Common myeloid progenitor, CD34-positive (primary cell): ENCODE measurements at regions not wholly inside any gene's neighbourhood (a gene's known extent, or its start where the extent isn't known, plus 50 kb on each side); places are given as distances from the start of the nearest gene placed in this dataset.

ENCODE experiments used
- CTCF ChIA-PET: fragments of 350-600 bp; sonication (Branson Sonifier 250); formaldehyde crosslinking; loops from one replicate; lab custom pipeline; 2021; ENCODE audit warnings: antibody characterized with exemption; lab: Charles Lee
- POLR2A ChIA-PET: fragments of 350-600 bp; sonication (Branson Sonifier 250); formaldehyde crosslinking; loops from one replicate; lab custom pipeline; 2021; ENCODE audit warnings: antibody characterized with exemption; lab: Charles Lee
- DNase-seq, 3 donors: peaks; one replicate each; pipeline versions ENCODE4 v3.0.0 to v3.0.0-alpha.2; 2013
- H3K27ac ChIP-seq, 2 experiments: 1 replicate in 1 of 2; 2 replicates in 1 of 2; pipeline ENCODE4 v1.7.0; 2013; ENCODE audit warnings: inconsistent platforms in 2 of 2, low read length in 2 of 2, mild to moderate bottlenecking in 2 of 2, low read depth in 1 of 2, moderate library complexity in 1 of 2; ENCODE audit not compliant: severe bottlenecking in 2 of 2, insufficient read depth in 1 of 2, poor library complexity in 1 of 2
- H3K27me3 ChIP-seq, 5 experiments: replicated peaks in 2 of 5; 1 replicate in 3 of 5; 2 replicates in 2 of 5; pipeline versions ENCODE4 v1.6.1 to v1.7.0; 2013; ENCODE audit warnings: low read length in 4 of 5, mild to moderate bottlenecking in 2 of 5, moderate library complexity in 2 of 5, inconsistent platforms in 1 of 5; ENCODE audit not compliant: insufficient read depth in 5 of 5, control insufficient read depth in 4 of 5
- H3K36me3 ChIP-seq, 4 experiments: 1 replicate in 2 of 4; 2 replicates in 2 of 4; pipeline versions ENCODE4 v1.6.1 to v1.7.0; 2013; ENCODE audit warnings: low read length in 3 of 4, control low read depth in 1 of 4, mild to moderate bottlenecking in 1 of 4; ENCODE audit not compliant: control insufficient read depth in 4 of 4, insufficient read depth in 4 of 4
- H3K4me1 ChIP-seq, 4 experiments: 1 replicate in 3 of 4; 2 replicates in 1 of 4; pipeline versions ENCODE4 v1.6.1 to v1.7.1; 2013; ENCODE audit warnings: low read length in 3 of 4, mild to moderate bottlenecking in 3 of 4, control low read depth in 1 of 4, inconsistent platforms in 1 of 4, moderate library complexity in 1 of 4; ENCODE audit not compliant: control insufficient read depth in 4 of 4, insufficient read depth in 4 of 4; ENCODE audit errors: control extremely low read depth in 1 of 4
- H3K4me3 ChIP-seq, 7 experiments: 1 replicate in 4 of 7; 2 replicates in 3 of 7; pipeline versions ENCODE4 v1.5.1 to v1.7.0; 2013; ENCODE audit warnings: mild to moderate bottlenecking in 7 of 7, low read length in 6 of 7, moderate library complexity in 6 of 7, inconsistent platforms in 2 of 7, low read depth in 2 of 7, control low read depth in 1 of 7; ENCODE audit not compliant: insufficient read depth in 4 of 7, control insufficient read depth in 1 of 7; ENCODE audit errors: extremely low read depth in 1 of 7
- H3K9me3 ChIP-seq, 5 experiments: 1 replicate in 4 of 5; 2 replicates in 1 of 5; pipeline versions ENCODE4 v1.6.1 to v1.7.1; 2013; ENCODE audit warnings: low read length in 4 of 5, mild to moderate bottlenecking in 2 of 5, inconsistent platforms in 1 of 5, low read depth in 1 of 5, moderate library complexity in 1 of 5; ENCODE audit not compliant: control insufficient read depth in 4 of 5, insufficient read depth in 2 of 5; ENCODE audit errors: control extremely low read depth in 1 of 5
- WGBS: methylation state at CpG from one replicate; pipeline ENCODE4 v1.1.5; 2013; ENCODE audit not compliant: insufficient coverage; 5-methylcytosine and 5-hydroxymethylcytosine counted together

DNA sequence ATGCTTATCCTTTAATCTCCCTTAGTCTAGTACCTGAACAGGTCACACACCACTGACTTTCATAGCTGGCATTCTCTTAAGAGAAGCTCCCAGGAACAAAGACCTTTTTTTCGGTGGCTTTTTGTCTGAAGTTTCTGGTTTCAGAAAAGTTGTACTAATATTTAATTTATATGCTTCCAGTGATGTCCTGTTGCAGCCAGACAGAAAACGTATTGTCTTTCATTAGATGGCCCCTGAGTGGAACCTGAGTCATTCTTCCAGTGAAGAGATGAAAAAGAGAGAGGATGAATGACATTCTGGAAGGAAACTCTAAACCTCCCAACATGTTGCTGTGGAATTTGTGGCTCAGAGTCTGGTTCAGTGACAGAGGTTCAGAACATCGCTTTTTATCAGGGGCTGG lies 274.8 kb upstream of the TAC1 start:
- Histone ChIP-seq H3K9me3 (peaks cover 0 to 6% (median 0%) of the 10 kb centered on the region in 5 experiments), H3K27me3 (no peaks in the 10 kb centered on the region), H3K27ac (no peak overlapping the region), H3K4me3 (no peak overlapping the region), H3K36me3 (no peaks in the 10 kb centered on the region), H3K4me1 (no peaks in the 10 kb centered on the region)
- CTCF ChIA-PET, result no interaction called here
- DNase-seq, result no peak
- POLR2A ChIA-PET, result no interaction called here
- 100% methylated on average over 1 of the region's 3 CpGs for WGBS

DNA sequence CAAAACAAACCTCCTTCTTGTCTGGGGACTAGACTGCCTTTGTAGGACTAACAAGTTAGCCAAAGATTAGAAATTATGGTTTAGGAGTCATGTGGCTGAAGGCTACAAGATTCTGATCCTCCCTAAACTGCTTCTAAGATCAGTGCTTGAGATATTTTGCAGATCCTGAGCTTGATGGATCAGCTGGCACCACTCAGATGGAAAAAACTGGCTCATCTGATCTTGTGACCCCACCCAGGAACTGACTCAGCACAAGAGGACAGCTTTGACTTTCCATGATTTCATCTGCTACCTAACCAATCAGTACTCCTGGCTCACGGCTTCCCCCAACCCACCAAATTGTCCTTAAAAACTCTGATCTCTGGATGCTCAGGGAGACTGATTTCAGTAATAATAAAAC lies 271.5 kb upstream of the TAC1 start:
- Histone ChIP-seq H3K36me3 (no peaks in the 10 kb centered on the region), H3K4me1 (no peaks in the 10 kb centered on the region), H3K27ac (no peak overlapping the region), H3K27me3 (no peaks in the 10 kb centered on the region), H3K4me3 (no peak overlapping the region), H3K9me3 (peaks cover 0 to 6% (median 0%) of the 10 kb centered on the region in 5 experiments)
- ChIA-PET POLR2A (no interaction called here), CTCF (no interaction called here)
- DNase-seq, result no peak
- WGBS, result 80% methylated on average over 1 of the region's 1 CpG

DNA sequence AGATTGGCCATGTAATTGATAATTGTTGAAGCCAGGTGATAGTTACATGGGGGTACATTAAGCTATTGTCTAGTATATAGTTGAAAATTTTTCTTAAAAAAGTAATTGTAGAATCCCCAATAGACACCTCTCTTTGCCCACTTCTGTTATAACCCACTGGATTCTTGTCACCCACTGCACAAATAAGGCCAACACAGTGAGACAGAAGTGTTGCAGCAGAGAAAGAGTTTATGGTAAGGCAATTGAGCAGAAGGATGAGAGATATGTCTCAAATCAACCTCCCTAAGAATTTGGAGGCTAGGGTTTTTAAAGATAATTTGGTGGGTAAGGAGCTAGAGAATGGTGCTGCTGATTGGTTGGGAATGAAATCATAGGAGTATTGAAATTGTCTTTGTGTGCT lies 270.3 kb upstream of the TAC1 start:
- Histone ChIP-seq H3K27me3 (no peaks in the 10 kb centered on the region), H3K27ac (no peak overlapping the region), H3K36me3 (no peaks in the 10 kb centered on the region), H3K9me3 (peaks cover 0 to 6% (median 0%) of the 10 kb centered on the region in 5 experiments), H3K4me1 (no peaks in the 10 kb centered on the region), H3K4me3 (no peak overlapping the region)
- DNase-seq, result no peak
- ChIA-PET CTCF (no interaction called here), POLR2A (no interaction called here)

DNA sequence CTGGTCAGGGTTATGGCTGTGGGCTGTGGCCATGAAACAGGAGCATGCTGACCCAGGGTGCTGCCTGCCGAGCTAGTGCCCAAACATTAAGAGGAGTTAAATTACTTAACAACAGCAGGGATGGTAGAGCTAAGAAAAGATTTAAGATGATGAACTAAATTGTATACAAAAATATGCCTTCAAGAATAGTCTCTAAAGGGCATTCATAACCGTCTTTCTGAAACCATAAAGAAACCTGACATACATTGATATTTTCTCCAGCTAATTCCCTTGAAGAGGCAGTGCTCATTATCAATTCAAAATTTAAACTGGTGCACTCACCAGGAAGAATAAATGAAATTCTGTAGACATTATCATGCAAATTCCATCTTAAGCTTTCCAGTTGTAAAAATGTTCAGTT lies 265.8 kb upstream of the TAC1 start:
- Histone ChIP-seq H3K4me1 (no peaks in the 10 kb centered on the region), H3K27ac (no peak overlapping the region), H3K9me3 (peaks cover 0 to 4% (median 0%) of the 10 kb centered on the region in 5 experiments), H3K4me3 (no peak overlapping the region), H3K27me3 (no peaks in the 10 kb centered on the region), H3K36me3 (no peaks in the 10 kb centered on the region)
- WGBS, result no CpG with 5 or more reads among the region's 2 CpGs
- no peak for DNase-seq
- POLR2A ChIA-PET, result no interaction called here
- CTCF ChIA-PET, result no interaction called here

DNA sequence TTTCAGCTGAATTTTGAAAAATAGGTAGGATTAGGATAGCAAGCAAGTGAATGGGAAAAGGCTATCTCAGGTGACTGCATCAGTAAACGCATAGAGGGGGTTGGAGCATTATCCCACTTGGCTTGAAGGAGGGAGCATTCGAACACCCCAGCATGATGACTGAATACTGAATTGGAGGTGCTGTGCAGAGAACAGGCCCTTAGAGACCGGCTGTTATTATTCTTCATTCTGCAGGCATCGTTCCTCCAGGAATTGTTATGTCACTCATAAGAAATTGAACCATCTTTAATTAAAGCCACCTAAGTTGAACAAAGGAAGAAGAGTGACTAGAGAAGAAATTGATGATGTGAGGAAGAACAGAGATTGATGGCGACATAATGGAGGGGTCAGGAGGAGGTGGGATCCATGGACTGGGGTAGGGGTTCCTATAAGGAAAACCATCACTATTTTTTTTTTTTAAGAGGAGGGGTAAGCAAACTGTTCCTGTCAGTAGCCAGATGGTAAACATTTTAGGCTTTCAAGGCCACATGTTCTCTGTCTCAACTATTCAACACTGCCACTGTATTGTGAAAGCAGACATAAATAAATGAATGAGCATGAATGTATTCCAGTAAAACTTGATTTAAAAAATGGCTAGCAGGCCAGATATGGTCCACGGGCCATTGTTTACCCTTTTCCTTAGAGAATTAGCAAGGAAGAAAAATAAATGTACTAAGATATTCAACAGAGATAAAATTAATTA lies 264.7 kb upstream of the TAC1 start:
- Histone ChIP-seq H3K36me3 (no peaks in the 10 kb centered on the region), H3K4me3 (no peak overlapping the region), H3K27me3 (no peaks in the 10 kb centered on the region), H3K27ac (no peak overlapping the region), H3K4me1 (no peaks in the 10 kb centered on the region), H3K9me3 (peaks cover 0 to 2% (median 0%) of the 10 kb centered on the region in 5 experiments)
- ChIA-PET CTCF (no interaction called here), POLR2A (no interaction called here)
- no peak for DNase-seq
- 100% methylated on average over 2 of the region's 6 CpGs for WGBS

DNA sequence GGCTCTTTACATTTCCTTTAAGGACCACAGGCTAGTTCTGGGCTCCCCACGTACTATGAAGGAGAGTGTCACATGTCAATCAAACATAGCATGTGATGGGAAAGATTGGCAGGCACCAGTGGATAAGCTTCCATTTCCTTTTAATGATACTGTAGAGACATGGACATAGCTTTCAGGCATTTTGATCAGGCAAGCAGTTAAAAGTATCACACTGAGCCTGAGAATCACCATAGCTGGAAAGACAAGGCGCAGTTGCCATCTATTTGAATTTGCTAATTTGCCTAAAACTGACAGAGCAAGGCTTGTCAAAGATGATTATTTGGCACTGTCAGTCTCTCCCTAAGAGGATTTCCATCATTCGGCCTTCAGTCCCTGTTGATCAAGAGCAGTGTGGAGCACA lies 263.4 kb upstream of the TAC1 start:
- ChIA-PET CTCF (no interaction called here), POLR2A (no interaction called here)
- Histone ChIP-seq H3K27me3 (no peaks in the 10 kb centered on the region), H3K4me1 (no peaks in the 10 kb centered on the region), H3K9me3 (peaks cover 0 to 2% (median 0%) of the 10 kb centered on the region in 5 experiments), H3K4me3 (no peak overlapping the region), H3K27ac (no peak overlapping the region), H3K36me3 (no peaks in the 10 kb centered on the region)
- no peak for DNase-seq
- 100% methylated on average over 3 of the region's 3 CpGs for WGBS

DNA sequence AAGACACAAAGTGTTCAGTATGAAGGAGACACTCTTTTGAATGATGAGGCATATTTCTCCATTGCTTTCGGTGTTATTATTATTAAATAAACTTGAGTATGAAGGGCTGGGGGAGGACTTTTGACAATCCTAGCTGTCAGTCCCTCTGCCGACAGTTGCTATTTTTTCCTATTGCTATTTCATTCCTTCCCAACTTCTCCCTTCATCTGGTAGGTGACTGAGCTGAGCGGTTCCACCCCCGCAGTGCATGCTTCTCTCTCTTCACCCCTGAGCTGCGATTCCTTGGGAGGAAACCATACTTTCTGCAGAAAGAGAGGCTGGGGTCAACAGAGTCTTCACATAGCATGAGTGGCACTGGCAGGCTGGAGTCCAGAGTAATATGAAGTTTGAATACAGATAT lies 261.2 kb upstream of the TAC1 start:
- 87% methylated on average over 4 of the region's 5 CpGs for WGBS
- no peaks in the 10 kb centered on the region for H3K4me1 ChIP-seq
- H3K4me3 ChIP-seq, result no peak overlapping the region
- H3K9me3 ChIP-seq, result no peaks in the 10 kb centered on the region
- H3K36me3 ChIP-seq, result no peaks in the 10 kb centered on the region
- H3K27ac ChIP-seq, result no peak overlapping the region
- no peaks in the 10 kb centered on the region for H3K27me3 ChIP-seq
- DNase-seq, result no peak
- ChIA-PET POLR2A (no interaction called here), CTCF (no interaction called here)
